ENCODE measurements at regions not wholly inside any gene's neighbourhood (a gene's known extent, or its start where the extent isn't known, plus 50 kb on each side); places are given as distances from the start of the nearest gene placed in this dataset.

DNA sequence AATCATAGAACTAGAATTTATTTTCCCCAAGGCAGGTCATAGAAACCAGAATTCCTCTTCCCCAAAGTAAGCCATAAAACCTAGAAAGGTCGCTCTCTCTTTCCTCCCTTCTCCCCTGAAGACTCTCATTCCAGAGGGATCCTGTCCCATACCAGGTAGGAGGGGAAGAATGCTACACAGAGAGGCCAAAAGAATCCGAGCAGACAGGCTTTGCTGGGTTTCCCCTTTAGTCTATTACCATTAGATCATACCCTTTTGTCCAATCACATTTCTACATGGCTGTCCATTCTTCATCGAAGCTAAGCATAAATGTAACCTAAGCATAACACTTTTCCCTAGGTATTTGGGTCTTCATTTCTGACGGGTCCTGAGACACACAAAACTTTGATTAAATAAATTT lies 204.5 kb downstream of the SPTSSA start:
- TF ChIP-seq CTCF (IDR thresholded peaks at IDR 0.05), result no peak
- no peak for TF ChIP-seq POLR2A (IDR thresholded peaks at IDR 0.05)

Measured in right lobe of liver (tissue), 4 donors.